ENCODE measurements at regions not wholly inside any gene's neighbourhood (a gene's known extent, or its start where the extent isn't known, plus 50 kb on each side); places are given as distances from the start of the nearest gene placed in this dataset.

GRCh38 chr1:22290157-22290556 is 147.3 kb upstream of the WNT4 start:
- H3K9ac ChIP-seq: no peak overlapping the region
- H3K4me3 ChIP-seq: no peak overlapping the region
- no peaks in the 10 kb centered on the region for H3K9me3 ChIP-seq (ENCODE audit: low read depth)
- H3K36me3 Mint-ChIP-seq: peaks cover 3% of the 10 kb centered on the region
- no peak for TF ChIP-seq EZH2phosphoT487 (IDR thresholded peaks at IDR 0.05)
- no peak for TF ChIP-seq CTCF (IDR thresholded peaks at IDR 0.05)
- no peak for TF ChIP-seq EZH2 (IDR thresholded peaks at IDR 0.05)
- H3K27ac Mint-ChIP-seq: no peak overlapping the region
- peaks cover 21% of the 10 kb centered on the region for H3K27me3 Mint-ChIP-seq (ENCODE audit: insufficient read depth, low read depth)
- no peaks in the 10 kb centered on the region for H4K20me1 ChIP-seq (ENCODE audit: low read depth)
- H3K79me2 ChIP-seq (ENCODE audit: low read depth): no peaks in the 10 kb centered on the region
- no peaks in the 10 kb centered on the region for H3F3A ChIP-seq (ENCODE audit: low read depth)
- no peaks in the 10 kb centered on the region for H3K27me3 ChIP-seq
- H2AFZ ChIP-seq (replicated peaks): no peak overlapping the region
- no peak for DNase-seq (ENCODE audit: low spot score)
- H3K4me3 Mint-ChIP-seq: no peak overlapping the region
- H3K4me1 ChIP-seq: no peaks in the 10 kb centered on the region
- no peaks in the 10 kb centered on the region for H3K9me3 Mint-ChIP-seq
- H3K4me2 ChIP-seq: no peak overlapping the region
- H3K4me1 Mint-ChIP-seq: peaks cover 34% of the 10 kb centered on the region
- H3K36me3 ChIP-seq: no peaks in the 10 kb centered on the region
- H3K27ac ChIP-seq: no peak overlapping the region

- H3K9me3 Mint-ChIP-seq: no peaks in the 10 kb centered on the region
- no peak overlapping the region for H2AFZ ChIP-seq (replicated peaks)
- DNase-seq (ENCODE audit: low spot score): no peak
These were observed 147.7 kb upstream of the WNT4 start for GRCh38 chr1:22290611-22291010.

GRCh38 chr1:22291057-22291456 is 148.2 kb upstream of the WNT4 start:
- no peak overlapping the region for H3K27ac ChIP-seq
- H3K4me2 ChIP-seq: no peak overlapping the region
- no peak overlapping the region for H3K4me3 ChIP-seq
- no peaks in the 10 kb centered on the region for H3K36me3 ChIP-seq
- no peaks in the 10 kb centered on the region for H3K79me2 ChIP-seq (ENCODE audit: low read depth)
- H3K9me3 ChIP-seq (ENCODE audit: low read depth): no peaks in the 10 kb centered on the region
- H2AFZ ChIP-seq (replicated peaks): no peak overlapping the region
- H3K4me1 ChIP-seq: no peaks in the 10 kb centered on the region
- Mint-ChIP-seq H3K9me3 (no peaks in the 10 kb centered on the region), H3K27ac (peak overlapping the region; percentile 57), H3K27me3 (ENCODE audit: insufficient read depth, low read depth) (peaks cover 20% of the 10 kb centered on the region), H3K36me3 (peaks cover 3% of the 10 kb centered on the region), H3K4me1 (peaks cover 34% of the 10 kb centered on the region), H3K4me3 (no peak overlapping the region)
- no peaks in the 10 kb centered on the region for H4K20me1 ChIP-seq (ENCODE audit: low read depth)
- TF ChIP-seq EZH2phosphoT487 (IDR thresholded peaks at IDR 0.05) (no peak), CTCF (IDR thresholded peaks at IDR 0.05) (no peak), EZH2 (IDR thresholded peaks at IDR 0.05) (no peak)
- H3F3A ChIP-seq (ENCODE audit: low read depth): no peaks in the 10 kb centered on the region
- DNase-seq (ENCODE audit: low spot score): no peak
- H3K27me3 ChIP-seq: peaks cover 4% of the 10 kb centered on the region
- H3K9ac ChIP-seq: no peak overlapping the region

More at GRCh38 chr1:22290611-22291010, 147.7 kb upstream of the WNT4 start:
- Histone ChIP-seq H3K27ac (no peak overlapping the region), H3K4me1 (no peaks in the 10 kb centered on the region), H3K4me3 (no peak overlapping the region), H3K4me2 (no peak overlapping the region), H3K9ac (no peak overlapping the region), H3K27me3 (peaks cover 2% of the 10 kb centered on the region), H3K9me3 (ENCODE audit: low read depth) (no peaks in the 10 kb centered on the region), H3F3A (ENCODE audit: low read depth) (no peaks in the 10 kb centered on the region), H3K36me3 (no peaks in the 10 kb centered on the region), H4K20me1 (ENCODE audit: low read depth) (no peaks in the 10 kb centered on the region), H3K79me2 (ENCODE audit: low read depth) (no peaks in the 10 kb centered on the region)
- H3K27me3 Mint-ChIP-seq (ENCODE audit: insufficient read depth, low read depth): peaks cover 20% of the 10 kb centered on the region
- TF ChIP-seq EZH2 (IDR thresholded peaks at IDR 0.05): no peak
- no peak for TF ChIP-seq EZH2phosphoT487 (IDR thresholded peaks at IDR 0.05)
- TF ChIP-seq CTCF (IDR thresholded peaks at IDR 0.05): no peak
- no peak overlapping the region for H3K27ac Mint-ChIP-seq
- no peak overlapping the region for H3K4me3 Mint-ChIP-seq
- peaks cover 34% of the 10 kb centered on the region for H3K4me1 Mint-ChIP-seq
- H3K36me3 Mint-ChIP-seq: peaks cover 3% of the 10 kb centered on the region

Data from neural progenitor cell (in vitro differentiated cells).